HuH-7 (cell line): ENCODE measurements at regions not wholly inside any gene's neighbourhood (a gene's known extent, or its start where the extent isn't known, plus 50 kb on each side); places are given as distances from the start of the nearest gene placed in this dataset.

Experiments
- DNase-seq: peaks from one replicate; pipeline ENCODE4 v3.0.0; 2011; ENCODE audit warnings: low spot score

- DNase-seq = no peak
Measured at GRCh38 chr17:72390675-72391508, 270.1 kb downstream of the SOX9 start.

- no peak for DNase-seq
Measured at GRCh38 chr17:72392056-72393010, 271.5 kb downstream of the SOX9 start.

GRCh38 chr17:72393553-72393952 is 272.7 kb downstream of the SOX9 start:
- DNase-seq = no peak

- no peak for DNase-seq
Measured at GRCh38 chr17:72394531-72394930, 273.7 kb downstream of the SOX9 start.

- no peak for DNase-seq
Measured at GRCh38 chr17:72396121-72396520, 275.3 kb downstream of the SOX9 start.

GRCh38 chr17:72397223-72397667 is 276.4 kb downstream of the SOX9 start:
- DNase-seq = no peak

- DNase-seq = no peak
Measured at GRCh38 chr17:72397687-72398086, 276.9 kb downstream of the SOX9 start.

GRCh38 chr17:72399023-72399607 is 278.3 kb downstream of the SOX9 start:
- DNase-seq = no peak

- DNase-seq = peak; percentile 53
Measured at GRCh38 chr17:72399608-72400487, 279.0 kb downstream of the SOX9 start.

GRCh38 chr17:72400488-72400827 is 279.6 kb downstream of the SOX9 start:
- no peak for DNase-seq

GRCh38 chr17:72400863-72401262 is 280.0 kb downstream of the SOX9 start:
- no peak for DNase-seq

- DNase-seq = no peak
Measured at GRCh38 chr17:72401883-72402726, 281.3 kb downstream of the SOX9 start.

- DNase-seq = no peak
Measured at GRCh38 chr17:72402727-72403210, 281.9 kb downstream of the SOX9 start.

GRCh38 chr17:72403713-72404209 is 282.9 kb downstream of the SOX9 start:
- peak; percentile 51 for DNase-seq

GRCh38 chr17:72404872-72405271 is 284.1 kb downstream of the SOX9 start:
- DNase-seq = no peak

GRCh38 chr17:72405662-72406230 is 284.9 kb downstream of the SOX9 start:
- DNase-seq = no peak

GRCh38 chr17:72406498-72406897 is 285.7 kb downstream of the SOX9 start:
- no peak for DNase-seq

- no peak for DNase-seq
Measured at GRCh38 chr17:72407336-72407909, 286.6 kb downstream of the SOX9 start.

- DNase-seq = no peak
Measured at GRCh38 chr17:72407931-72408330, 287.1 kb downstream of the SOX9 start.

GRCh38 chr17:72408641-72409040 is 287.8 kb downstream of the SOX9 start:
- DNase-seq = no peak
